HK-2 (cell line): ENCODE measurements at regions not wholly inside any gene's neighbourhood (a gene's known extent, or its start where the extent isn't known, plus 50 kb on each side); places are given as distances from the start of the nearest gene placed in this dataset.
"Not testable (repeated sequence)": the region's sequence is repeated elsewhere in the genome, so short reads cannot be mapped to it uniquely, and the experiment has no call there.

Source experiments
- DNase-seq: peaks from one replicate; pipeline ENCODE4 v3.0.0-alpha.2; 2018; ENCODE audit not compliant: unreplicated experiment

GRCh38 chr7:145464287-145464686 is 628.4 kb upstream of the TPK1 start:
- no peak for DNase-seq

GRCh38 chr7:145462463-145462862 is 626.6 kb upstream of the TPK1 start:
- DNase-seq, result no peak

GRCh38 chr7:145434811-145435210 is 599.0 kb upstream of the TPK1 start:
- DNase-seq, result no peak

GRCh38 chr7:145431834-145432233 is 596.0 kb upstream of the TPK1 start:
- DNase-seq, result no peak

GRCh38 chr7:145418481-145418880 is 582.6 kb upstream of the TPK1 start:
- DNase-seq, result not testable (repeated sequence)

GRCh38 chr7:145411066-145411465 is 575.2 kb upstream of the TPK1 start:
- DNase-seq, result no peak

GRCh38 chr7:145398758-145399157 is 562.9 kb upstream of the TPK1 start:
- DNase-seq, result no peak

- DNase-seq, result no peak
These were observed 558.3 kb upstream of the TPK1 start for GRCh38 chr7:145394126-145394525.

GRCh38 chr7:145382762-145383161 is 546.9 kb upstream of the TPK1 start:
- no peak for DNase-seq

- no peak for DNase-seq
These were observed 542.3 kb upstream of the TPK1 start for GRCh38 chr7:145378197-145378596.

GRCh38 chr7:145360511-145361100 is 524.8 kb upstream of the TPK1 start:
- no peak for DNase-seq

GRCh38 chr7:145350334-145350733 is 514.5 kb upstream of the TPK1 start:
- no peak for DNase-seq

- not testable (repeated sequence) for DNase-seq
These were observed 513.6 kb upstream of the TPK1 start for GRCh38 chr7:145349452-145349851.

GRCh38 chr7:145347271-145347670 is 511.4 kb upstream of the TPK1 start:
- no peak for DNase-seq

GRCh38 chr7:145339319-145339718 is 503.5 kb upstream of the TPK1 start:
- no peak for DNase-seq

- DNase-seq, result no peak
These were observed 495.7 kb upstream of the TPK1 start for GRCh38 chr7:145331522-145331921.

- DNase-seq, result no peak
These were observed 495.2 kb upstream of the TPK1 start for GRCh38 chr7:145331076-145331475.

- no peak for DNase-seq
These were observed 491.8 kb upstream of the TPK1 start for GRCh38 chr7:145327646-145328045.

- DNase-seq, result no peak
These were observed 488.2 kb upstream of the TPK1 start for GRCh38 chr7:145324081-145324480.

GRCh38 chr7:145313551-145313950 is 477.7 kb upstream of the TPK1 start:
- DNase-seq, result no peak

- no peak for DNase-seq
These were observed 457.9 kb upstream of the TPK1 start for GRCh38 chr7:145293754-145294153.

GRCh38 chr7:145293228-145293701 is 457.4 kb upstream of the TPK1 start:
- no peak for DNase-seq

GRCh38 chr7:145289384-145289783 is 453.5 kb upstream of the TPK1 start:
- DNase-seq, result no peak

- no peak for DNase-seq
These were observed 440.3 kb upstream of the TPK1 start for GRCh38 chr7:145276118-145276517.
